ENCODE measurements at regions not wholly inside any gene's neighbourhood (a gene's known extent, or its start where the extent isn't known, plus 50 kb on each side); places are given as distances from the start of the nearest gene placed in this dataset.

DNA sequence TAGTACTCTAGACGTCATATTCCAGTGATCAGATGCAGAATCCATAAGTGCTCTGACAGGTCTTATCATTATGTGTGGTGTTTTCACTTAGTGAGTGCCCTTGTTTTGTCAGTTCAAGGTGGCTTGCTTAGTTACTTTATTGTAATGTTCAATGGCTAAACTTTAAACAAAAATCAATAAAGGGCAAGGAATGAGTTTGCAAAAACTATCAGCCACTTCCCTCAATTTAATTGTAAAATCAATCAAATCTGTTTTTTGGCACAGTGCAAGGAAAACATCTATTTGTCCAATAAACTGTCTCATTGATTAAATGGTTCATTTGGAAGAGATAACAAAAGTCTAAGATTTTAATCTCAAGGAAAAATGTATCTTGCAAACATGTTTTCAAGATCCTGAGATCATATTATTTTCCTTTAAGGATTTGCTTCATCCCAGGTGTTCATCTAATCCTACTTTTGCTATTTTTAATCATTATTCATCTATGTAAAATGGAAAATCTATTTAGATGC, 59.6 kb upstream of the EEA1 start:
- no peaks in the 10 kb centered on the region for H3K9me2 ChIP-seq
- no peak for TF ChIP-seq POLR2AphosphoS5 (IDR thresholded peaks at IDR 0.05; ENCODE audit: low read depth, low read length)
- TF ChIP-seq USF1 (IDR thresholded peaks at IDR 0.05; ENCODE audit: borderline replicate concordance, low read depth): no peak
- no peak for TF ChIP-seq MEF2A (IDR thresholded peaks at IDR 0.05; ENCODE audit: borderline replicate concordance, low read depth)
- TF ChIP-seq, protein P1, sequence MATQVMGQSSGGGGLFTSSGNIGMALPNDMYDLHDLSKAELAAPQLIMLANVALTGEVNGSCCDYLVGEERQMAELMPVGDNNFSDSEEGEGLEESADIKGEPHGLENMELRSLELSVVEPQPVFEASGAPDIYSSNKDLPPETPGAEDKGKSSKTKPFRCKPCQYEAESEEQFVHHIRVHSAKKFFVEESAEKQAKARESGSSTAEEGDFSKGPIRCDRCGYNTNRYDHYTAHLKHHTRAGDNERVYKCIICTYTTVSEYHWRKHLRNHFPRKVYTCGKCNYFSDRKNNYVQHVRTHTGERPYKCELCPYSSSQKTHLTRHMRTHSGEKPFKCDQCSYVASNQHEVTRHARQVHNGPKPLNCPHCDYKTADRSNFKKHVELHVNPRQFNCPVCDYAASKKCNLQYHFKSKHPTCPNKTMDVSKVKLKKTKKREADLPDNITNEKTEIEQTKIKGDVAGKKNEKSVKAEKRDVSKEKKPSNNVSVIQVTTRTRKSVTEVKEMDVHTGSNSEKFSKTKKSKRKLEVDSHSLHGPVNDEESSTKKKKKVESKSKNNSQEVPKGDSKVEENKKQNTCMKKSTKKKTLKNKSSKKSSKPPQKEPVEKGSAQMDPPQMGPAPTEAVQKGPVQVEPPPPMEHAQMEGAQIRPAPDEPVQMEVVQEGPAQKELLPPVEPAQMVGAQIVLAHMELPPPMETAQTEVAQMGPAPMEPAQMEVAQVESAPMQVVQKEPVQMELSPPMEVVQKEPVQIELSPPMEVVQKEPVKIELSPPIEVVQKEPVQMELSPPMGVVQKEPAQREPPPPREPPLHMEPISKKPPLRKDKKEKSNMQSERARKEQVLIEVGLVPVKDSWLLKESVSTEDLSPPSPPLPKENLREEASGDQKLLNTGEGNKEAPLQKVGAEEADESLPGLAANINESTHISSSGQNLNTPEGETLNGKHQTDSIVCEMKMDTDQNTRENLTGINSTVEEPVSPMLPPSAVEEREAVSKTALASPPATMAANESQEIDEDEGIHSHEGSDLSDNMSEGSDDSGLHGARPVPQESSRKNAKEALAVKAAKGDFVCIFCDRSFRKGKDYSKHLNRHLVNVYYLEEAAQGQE (IDR thresholded peaks at IDR 0.05; ENCODE audit: low read depth, low read length): no peak
- TF ChIP-seq RCOR1 (IDR thresholded peaks at IDR 0.05; ENCODE audit: low read length): no peak
- no peak for TF ChIP-seq ZBTB33 (IDR thresholded peaks at IDR 0.05; ENCODE audit: borderline replicate concordance, low read depth)
- no peak for TF ChIP-seq MXI1 (IDR thresholded peaks at IDR 0.05; ENCODE audit: low read depth, low read length)
- TF ChIP-seq SMC3 (IDR thresholded peaks at IDR 0.05; ENCODE audit: low read depth, low read length): no peak
- no peak for TF ChIP-seq GABPA (IDR thresholded peaks at IDR 0.05; ENCODE audit: low read depth)
- no peak for TF ChIP-seq MAX (IDR thresholded peaks at IDR 0.05; ENCODE audit: low read depth)
- TF ChIP-seq PBX3 (IDR thresholded peaks at IDR 0.05): no peak
- no peak for TF ChIP-seq FOSL2 (IDR thresholded peaks at IDR 0.05; ENCODE audit: borderline replicate concordance, low read depth)
- TF ChIP-seq RAD21 (IDR thresholded peaks at IDR 0.05; ENCODE audit: low read length): no peak
- no peak for TF ChIP-seq FOXM1 (IDR thresholded peaks at IDR 0.05; ENCODE audit: low read depth)
- TF ChIP-seq TCF12 (IDR thresholded peaks at IDR 0.05): no peak
- TF ChIP-seq, protein P2, sequence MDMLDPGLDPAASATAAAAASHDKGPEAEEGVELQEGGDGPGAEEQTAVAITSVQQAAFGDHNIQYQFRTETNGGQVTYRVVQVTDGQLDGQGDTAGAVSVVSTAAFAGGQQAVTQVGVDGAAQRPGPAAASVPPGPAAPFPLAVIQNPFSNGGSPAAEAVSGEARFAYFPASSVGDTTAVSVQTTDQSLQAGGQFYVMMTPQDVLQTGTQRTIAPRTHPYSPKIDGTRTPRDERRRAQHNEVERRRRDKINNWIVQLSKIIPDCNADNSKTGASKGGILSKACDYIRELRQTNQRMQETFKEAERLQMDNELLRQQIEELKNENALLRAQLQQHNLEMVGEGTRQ (IDR thresholded peaks at IDR 0.05; ENCODE audit: borderline replicate concordance, low read depth, low read length): no peak
- TF ChIP-seq GATA2 (CRISPR knock-in tag; IDR thresholded peaks at IDR 0.05): no peak
- TF ChIP-seq NRF1 (IDR thresholded peaks at IDR 0.05; ENCODE audit: low read depth, low read length): no peak
- no peak for TF ChIP-seq TEAD4 (IDR thresholded peaks at IDR 0.05; ENCODE audit: borderline replicate concordance, insufficient read depth)
- TF ChIP-seq SIN3A (IDR thresholded peaks at IDR 0.05; ENCODE audit: borderline replicate concordance, low read depth, low read length): no peak

More for the DNA sequence above, 59.6 kb upstream of the EEA1 start:
- H3K27me3 ChIP-seq (ENCODE audit: insufficient read depth): no peaks in the 10 kb centered on the region
- peaks cover 0 to 5% of the 10 kb centered on the region in 2 experiments; a peak in 1 of 4 replicates for H3K4me1 ChIP-seq (ENCODE audit: control insufficient read depth in 1 of 2, insufficient read depth in 2 of 2, low read depth in 1 of 2, low read length in 1 of 2)
- peaks cover 9% of the 10 kb centered on the region for H3K9me3 ChIP-seq
- no peaks in the 10 kb centered on the region for H4K20me1 ChIP-seq (ENCODE audit: insufficient read depth)
- H2AFZ ChIP-seq (ENCODE audit: low read depth): no peak overlapping the region
- H3K4me3 ChIP-seq (ENCODE audit: low read depth in 2 of 2, low read length in 1 of 2): no peak overlapping the region
- 48% methylated on average over 1 of the region's 1 CpG for WGBS (ENCODE audit: low lambda C conversion rate)
- no peak overlapping the region; a peak in 1 of 4 replicates for H3K27ac ChIP-seq (ENCODE audit: low read depth in 2 of 2, low read length in 1 of 2)
- no peaks in the 10 kb centered on the region for H3K79me2 ChIP-seq (ENCODE audit: insufficient read depth)
- POLR2A ChIA-PET: no interaction called here
- H3K4me2 ChIP-seq: no peak overlapping the region
- no peaks in the 10 kb centered on the region for H3F3A ChIP-seq (replicated peaks; ENCODE audit: insufficient read depth)
- CTCF ChIA-PET: interaction anchor here (0.9 to 6.4 kb wide), 8 partner anchors 9 to 1113 kb away, joined by 4 to 102 read pairs (median 26); no protein-coding TSS in a partner anchor
- no peak for DNase-seq
- H3K36me3 ChIP-seq (replicated peaks in 1 of 2; ENCODE audit: control insufficient read depth in 1 of 2, insufficient read depth in 2 of 2, low read length in 1 of 2): no peaks in the 10 kb centered on the region
- H3K9ac ChIP-seq: no peak overlapping the region

Data from SK-N-SH (cell line).